ENCODE measurements at regions not wholly inside any gene's neighbourhood (a gene's known extent, or its start where the extent isn't known, plus 50 kb on each side); places are given as distances from the start of the nearest gene placed in this dataset.
"Not testable (repeated sequence)": the region's sequence is repeated elsewhere in the genome, so short reads cannot be mapped to it uniquely, and the experiment has no call there.

- DNase-seq: no peak
These were observed 73.2 kb upstream of the PRR5 start for GRCh38 chr22:44628835-44629234.

GRCh38 chr22:44628273-44628672 lies 73.7 kb upstream of the PRR5 start:
- DNase-seq: no peak

GRCh38 chr22:44627521-44628139 lies 74.4 kb upstream of the PRR5 start:
- no peak for DNase-seq

GRCh38 chr22:44625981-44626687 lies 75.9 kb upstream of the PRR5 start:
- peak; percentile 74 to 77 for DNase-seq

- DNase-seq: no peak
These were observed 76.6 kb upstream of the PRR5 start for GRCh38 chr22:44625421-44625760.

GRCh38 chr22:44624689-44625420 lies 77.1 kb upstream of the PRR5 start:
- no peak for DNase-seq

- DNase-seq: peak in 1 of 2 donors; percentile 15
These were observed 78.1 kb upstream of the PRR5 start for GRCh38 chr22:44623771-44624510.

- DNase-seq: no peak
These were observed 79.3 kb upstream of the PRR5 start for GRCh38 chr22:44622679-44623078.

GRCh38 chr22:44622147-44622427 lies 79.9 kb upstream of the PRR5 start:
- no peak for DNase-seq

GRCh38 chr22:44621401-44622146 lies 80.4 kb upstream of the PRR5 start:
- no peak for DNase-seq

- DNase-seq: no peak
These were observed 81.2 kb upstream of the PRR5 start for GRCh38 chr22:44620841-44621257.

- DNase-seq: peak; percentile 42 to 43
These were observed 81.7 kb upstream of the PRR5 start for GRCh38 chr22:44620129-44620840.

GRCh38 chr22:44619560-44620128 lies 82.4 kb upstream of the PRR5 start:
- not testable (repeated sequence) for DNase-seq

- not testable (repeated sequence) for DNase-seq
These were observed 83.1 kb upstream of the PRR5 start for GRCh38 chr22:44618910-44619309.

GRCh38 chr22:44618400-44618799 lies 83.6 kb upstream of the PRR5 start:
- DNase-seq: no peak

GRCh38 chr22:44617828-44618227 lies 84.2 kb upstream of the PRR5 start:
- no peak for DNase-seq

GRCh38 chr22:44616882-44617655 lies 84.9 kb upstream of the PRR5 start:
- DNase-seq: no peak

- DNase-seq: no peak
These were observed 85.5 kb upstream of the PRR5 start for GRCh38 chr22:44616461-44616860.

GRCh38 chr22:44615602-44616180 lies 86.3 kb upstream of the PRR5 start:
- DNase-seq: no peak

GRCh38 chr22:44615146-44615545 lies 86.9 kb upstream of the PRR5 start:
- DNase-seq: no peak
